HepG2 (cell line): ENCODE measurements at regions not wholly inside any gene's neighbourhood (a gene's known extent, or its start where the extent isn't known, plus 50 kb on each side); places are given as distances from the start of the nearest gene placed in this dataset.

Experiments used
- EP300 ChIP-seq, 3 experiments: sonication (generic) in 1 of 3; formaldehyde crosslinking in 1 of 3; IDR thresholded peaks; 2 replicates each; pipeline versions ENCODE4 v1.5.1 to v1.6.1; 2011 to 2020; ENCODE audit warnings: low read depth in 2 of 3, low read length in 2 of 3, borderline replicate concordance in 1 of 3, improper control_type of control experiment in 1 of 3, mild to moderate bottlenecking in 1 of 3, missing genetic modification reagents in 1 of 3, moderate library complexity in 1 of 3
- ETV5 ChIP-seq: IDR thresholded peaks from 2 replicates; pipeline ENCODE4 v1.6.1; 2018; ENCODE audit warnings: missing biosample characterization, missing genetic modification reagents, inconsistent platforms, borderline replicate concordance
- HDAC6 ChIP-seq: fragments of 200-600 bp; sonication (generic); IDR thresholded peaks from 2 replicates; pipeline ENCODE4 v1.7.0; 2017; ENCODE audit warnings: mild to moderate bottlenecking, antibody characterized with exemption, low read length, low read depth
- PATZ1 ChIP-seq: sonication (generic); formaldehyde crosslinking; IDR thresholded peaks from 2 replicates; pipeline ENCODE4 v1.4.0; 2020; ENCODE audit warnings: missing genetic modification reagents
- POLR2A ChIP-seq, 2 experiments: IDR thresholded peaks; 2 replicates each; pipeline ENCODE4 v1.6.1; 2011; ENCODE audit warnings: low read depth in 2 of 2, low read length in 2 of 2, mild to moderate bottlenecking in 1 of 2, moderate library complexity in 1 of 2; ENCODE audit not compliant: insufficient read depth in 1 of 2
- REST ChIP-seq, 2 experiments: IDR thresholded peaks; 2 replicates each; pipeline ENCODE4 v1.6.1; 2011 to 2012; ENCODE audit warnings: low read length in 2 of 2, borderline replicate concordance in 1 of 2, low read depth in 1 of 2, mild to moderate bottlenecking in 1 of 2, moderate library complexity in 1 of 2
- TRAFD1 ChIP-seq: sonication (generic); formaldehyde crosslinking; IDR thresholded peaks from 2 replicates; pipeline ENCODE4 v1.5.1; 2020; ENCODE audit warnings: missing genetic modification reagents, mild to moderate bottlenecking, borderline replicate concordance
- TRIM24 ChIP-seq: sonication (generic); formaldehyde crosslinking; IDR thresholded peaks from 2 replicates; pipeline ENCODE4 v1.8.0; 2022; ENCODE audit warnings: mild to moderate bottlenecking, missing genetic modification reagents
- ZNF205 ChIP-seq: IDR thresholded peaks from 2 replicates; pipeline ENCODE4 v1.6.1; 2018; ENCODE audit warnings: missing biosample characterization, missing genetic modification reagents
- ZNF766 ChIP-seq: sonication (generic); formaldehyde crosslinking; IDR thresholded peaks from 2 replicates; pipeline ENCODE4 v1.5.0; 2020; ENCODE audit warnings: missing genetic modification reagents, borderline replicate concordance
- ZNF792 ChIP-seq: IDR thresholded peaks from 2 replicates; pipeline ENCODE4 v1.6.1; 2016

GRCh38 chr7:117975476-117975875 lies 102.2 kb upstream of the CTTNBP2 start:
- no peak for TF ChIP-seq ZNF792
- TF ChIP-seq PATZ1 (CRISPR knock-in tag): no peak
- TF ChIP-seq ETV5 (CRISPR knock-in tag): no peak
- TF ChIP-seq REST (IDR thresholded peaks at IDR 0.05; ENCODE audit: borderline replicate concordance in 1 of 2, low read depth in 1 of 2, low read length in 2 of 2): no peak
- no peak for TF ChIP-seq TRIM24
- TF ChIP-seq TRAFD1 (CRISPR knock-in tag): no peak
- no peak for TF ChIP-seq EP300 (IDR thresholded peaks at IDR 0.05; ENCODE audit: low read depth in 2 of 2, low read length in 2 of 2)
- no peak for TF ChIP-seq EP300 (CRISPR knock-in tag; IDR thresholded peaks at IDR 0.05; ENCODE audit: borderline replicate concordance)
- no peak for TF ChIP-seq ZNF766 (CRISPR knock-in tag)
- TF ChIP-seq POLR2A (IDR thresholded peaks at IDR 0.05; ENCODE audit: insufficient read depth in 1 of 2, low read depth in 2 of 2, low read length in 2 of 2): no peak
- no peak for TF ChIP-seq HDAC6
- TF ChIP-seq ZNF205 (CRISPR knock-in tag): no peak
